Inferior parietal cortex (tissue), 1 donor: ENCODE measurements at regions not wholly inside any gene's neighbourhood (a gene's known extent, or its start where the extent isn't known, plus 50 kb on each side); places are given as distances from the start of the nearest gene placed in this dataset.

Experiments used
- DNase-seq: peaks from one replicate; pipeline ENCODE4 v3.0.0-alpha.2; 2016; ENCODE audit errors: extremely low spot score

GRCh38 chr13:53494406-53494805, 465.8 kb downstream of the OLFM4 start:
- DNase-seq: no peak

DNA sequence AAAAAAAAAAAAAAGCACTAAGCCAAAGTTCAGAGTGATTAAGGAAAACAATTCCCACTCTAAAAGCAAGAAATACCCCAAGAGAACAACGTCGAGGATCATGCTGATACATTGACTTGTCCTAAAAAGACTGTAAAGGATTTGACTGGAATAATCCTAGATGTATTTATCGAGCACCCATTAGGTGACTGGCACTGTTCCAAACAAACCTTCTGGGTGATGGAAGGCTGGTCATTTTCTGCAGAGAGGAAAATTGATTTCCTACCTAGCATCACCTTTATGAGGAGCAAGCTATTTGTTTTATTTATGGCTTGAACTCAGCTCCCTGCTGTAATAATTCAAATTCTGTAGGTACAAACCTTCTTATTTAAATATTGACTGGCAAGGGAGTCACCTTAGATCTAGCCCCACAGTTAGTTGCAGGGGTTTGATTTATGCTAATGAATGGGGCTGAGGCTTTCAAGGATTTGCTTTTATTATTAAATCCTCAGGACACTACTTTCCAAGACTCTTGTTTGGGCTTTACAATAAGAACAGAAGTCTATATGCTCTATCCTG, 471.0 kb downstream of the OLFM4 start:
- no peak for DNase-seq

GRCh38 chr13:53501387-53501786, 472.8 kb downstream of the OLFM4 start:
- no peak for DNase-seq

GRCh38 chr13:53507741-53508140, 479.1 kb downstream of the OLFM4 start:
- no peak for DNase-seq

DNA sequence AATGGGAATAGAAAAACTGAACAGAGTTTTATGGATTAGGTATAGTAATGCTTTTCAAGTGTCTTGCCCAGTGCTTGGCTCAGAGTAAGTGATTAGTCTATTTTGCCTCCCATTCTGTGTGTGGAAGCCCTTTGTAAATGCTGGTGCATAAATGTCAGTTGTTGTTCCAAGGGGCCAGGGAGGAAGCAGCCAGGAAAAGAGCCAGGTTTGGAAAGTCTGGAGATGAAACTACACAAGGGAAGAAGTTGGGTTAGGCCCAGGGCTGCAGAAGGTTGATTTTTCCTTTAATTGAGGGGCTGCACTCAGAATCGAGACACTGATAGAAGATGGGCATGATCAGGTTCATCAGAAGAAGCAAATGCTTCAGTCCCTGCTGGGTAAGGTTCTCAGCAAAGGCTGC, 484.0 kb downstream of the OLFM4 start:
- no peak for DNase-seq

DNA sequence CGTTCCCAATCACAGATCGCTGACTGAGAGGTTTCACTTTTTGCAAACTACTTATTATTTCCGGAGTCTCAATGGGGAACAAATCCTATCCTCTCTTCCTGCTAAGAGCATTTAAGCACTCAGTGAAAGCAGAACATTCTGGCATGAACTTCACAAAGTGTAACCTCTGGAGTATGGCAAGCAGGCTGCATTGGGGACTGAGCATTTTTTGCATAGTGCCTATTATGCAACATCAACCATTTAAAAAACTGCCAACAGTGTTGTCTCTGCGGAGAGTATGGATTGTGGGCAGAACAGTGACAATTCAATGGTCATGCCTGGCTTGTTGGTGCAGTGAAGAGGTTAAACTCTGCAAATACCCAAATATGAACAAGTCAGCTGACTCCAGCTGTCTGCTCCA, 484.6 kb downstream of the OLFM4 start:
- no peak for DNase-seq

GRCh38 chr13:53520132-53520531, 491.5 kb downstream of the OLFM4 start:
- DNase-seq: no peak

DNA sequence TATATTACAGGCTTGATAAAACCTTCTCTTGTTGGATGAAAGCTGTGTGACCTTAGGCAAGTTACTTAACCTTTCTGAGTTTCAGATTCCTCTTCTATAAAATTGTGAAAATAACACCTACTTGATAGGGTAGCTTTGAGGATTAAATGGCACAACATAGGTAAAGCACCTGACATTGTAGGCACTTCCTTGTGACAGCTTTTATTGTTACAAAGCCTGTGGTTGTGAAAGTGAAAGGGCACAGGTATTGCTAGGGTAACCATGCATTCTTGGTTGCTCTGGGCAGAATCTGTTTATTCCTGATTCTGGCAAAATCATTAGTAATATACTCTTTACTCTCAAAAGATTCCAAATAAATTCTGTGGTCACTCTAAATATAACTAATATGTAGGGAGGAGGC, 493.4 kb downstream of the OLFM4 start:
- no peak for DNase-seq

DNA sequence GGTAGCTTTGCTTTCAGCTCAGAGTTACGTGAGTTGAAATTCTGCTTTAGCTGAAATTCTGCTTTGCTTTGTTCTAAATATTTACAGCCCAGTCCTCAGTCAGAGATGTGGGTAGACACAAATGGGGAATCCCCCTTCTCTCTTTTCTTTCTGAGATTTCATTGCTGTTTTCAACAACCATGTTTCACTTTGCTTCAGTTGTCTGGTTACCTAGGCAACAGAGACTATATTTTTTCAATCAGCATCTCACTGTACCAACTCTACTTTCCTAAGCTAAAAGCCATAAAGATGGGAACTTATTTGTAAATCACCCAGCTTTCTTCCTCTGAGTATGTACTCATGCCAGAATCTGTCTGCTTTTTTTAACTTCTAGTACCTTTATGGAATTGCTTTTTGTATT, 509.0 kb downstream of the OLFM4 start:
- no peak for DNase-seq

- no peak for DNase-seq
These were observed 516.8 kb downstream of the OLFM4 start for GRCh38 chr13:53545340-53545941.

DNA sequence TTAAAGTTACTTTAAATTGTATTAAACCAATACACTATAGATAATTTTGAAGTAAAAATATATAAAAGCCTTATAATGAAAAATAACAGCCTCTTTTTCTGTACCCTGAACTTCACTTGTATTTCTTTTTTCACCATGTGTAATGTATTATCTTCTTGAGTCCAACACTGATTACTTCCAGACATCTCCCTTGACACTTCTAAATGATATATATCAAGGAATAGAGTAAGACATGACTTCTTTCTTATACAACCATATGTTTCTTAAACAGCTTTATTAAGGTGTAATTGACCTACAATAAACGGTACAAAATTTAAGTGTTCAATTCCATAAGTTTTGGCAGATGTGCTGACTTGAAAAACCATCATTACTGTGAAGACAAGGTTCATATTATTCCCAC, 531.9 kb downstream of the OLFM4 start:
- DNase-seq: no peak

GRCh38 chr13:53562419-53562818, 533.8 kb downstream of the OLFM4 start:
- DNase-seq: no peak

DNA sequence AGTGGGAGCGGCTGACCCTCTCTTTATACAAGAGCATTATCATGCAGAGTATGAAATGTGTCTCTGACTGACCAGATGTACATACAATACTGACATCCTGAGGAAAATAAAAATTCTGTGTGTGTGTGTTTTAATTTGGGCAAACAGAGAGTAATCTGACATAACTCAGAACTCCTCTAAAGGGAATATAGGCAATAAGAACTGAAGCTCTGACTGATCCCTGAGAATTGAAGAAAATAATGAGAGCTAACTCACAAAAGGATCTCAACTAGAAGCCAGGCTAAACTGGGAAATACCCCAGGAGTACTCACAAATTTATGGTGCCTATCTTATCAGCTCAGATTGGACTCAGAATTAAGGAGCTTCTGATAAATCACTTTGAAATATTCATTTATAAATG, 539.9 kb downstream of the OLFM4 start:
- no peak for DNase-seq

GRCh38 chr13:53569453-53569852, 540.8 kb downstream of the OLFM4 start:
- DNase-seq: peak; percentile 15

DNA sequence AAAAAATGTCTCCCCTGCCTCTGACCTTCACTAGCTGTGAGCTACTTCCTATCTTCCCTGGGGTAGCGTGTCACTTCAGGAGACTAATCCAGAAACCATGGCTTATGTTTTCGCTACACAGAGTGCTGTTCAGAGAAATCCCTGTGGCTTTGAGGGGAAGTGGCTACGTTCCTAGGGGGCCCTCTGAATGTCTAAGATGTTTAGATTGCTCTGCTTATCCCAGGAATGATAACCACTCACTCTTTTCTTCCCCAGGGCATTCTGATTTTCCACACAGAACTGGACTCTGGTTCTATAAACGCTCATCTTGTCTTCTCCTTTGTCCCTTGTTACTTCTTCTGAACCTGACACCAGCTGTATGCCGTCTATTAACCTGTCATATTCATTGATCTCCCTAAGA, 572.5 kb downstream of the OLFM4 start:
- no peak for DNase-seq

GRCh38 chr13:53605326-53605725, 576.7 kb downstream of the OLFM4 start:
- no peak for DNase-seq

DNA sequence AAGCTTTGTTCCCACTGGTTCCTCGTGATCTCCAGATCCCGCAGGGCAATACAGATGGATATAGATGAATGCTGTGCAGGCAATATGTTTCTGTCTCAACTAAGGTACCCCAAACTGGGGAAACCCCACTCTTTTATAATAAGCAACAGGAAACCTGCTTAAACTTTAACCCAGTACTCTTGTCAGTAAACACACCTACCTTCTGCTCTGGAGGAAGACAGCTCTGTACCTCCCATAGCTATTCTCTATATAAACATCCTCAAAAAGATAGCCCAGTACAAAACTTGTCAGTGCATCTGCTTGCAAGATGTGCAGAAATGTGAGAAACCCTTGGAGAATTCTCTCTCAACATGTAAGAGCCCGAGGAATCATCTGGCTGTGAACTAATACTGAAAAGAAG, 583.6 kb downstream of the OLFM4 start:
- no peak for DNase-seq

- DNase-seq: peak; percentile 53
These were observed 593.8 kb downstream of the OLFM4 start for GRCh38 chr13:53622456-53622855.

GRCh38 chr13:53623146-53623545, 594.5 kb downstream of the OLFM4 start:
- DNase-seq: no peak

- no peak for DNase-seq
These were observed 602.9 kb downstream of the OLFM4 start for GRCh38 chr13:53631511-53631910.

- DNase-seq: no peak
These were observed 609.4 kb downstream of the OLFM4 start for GRCh38 chr13:53638040-53638439.

DNA sequence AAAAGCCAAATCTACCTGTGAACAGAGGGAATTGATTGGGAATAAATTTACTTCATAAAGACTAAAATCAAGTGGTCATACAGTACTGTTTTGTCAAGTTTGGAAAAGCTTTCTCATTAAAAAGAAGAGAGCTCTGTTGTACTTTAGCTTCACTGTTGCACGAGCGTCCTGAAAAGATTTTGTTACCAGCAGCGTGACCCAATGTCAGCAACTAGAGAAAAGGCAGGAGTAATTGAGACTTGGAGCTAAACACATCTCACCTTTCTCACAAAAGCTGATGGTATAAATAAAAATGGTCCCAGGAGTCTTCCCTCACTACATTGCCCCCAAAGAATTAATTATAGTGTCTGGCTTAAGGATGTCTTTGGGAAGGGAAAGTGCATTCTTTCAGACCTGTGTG, 613.7 kb downstream of the OLFM4 start:
- no peak for DNase-seq

DNA sequence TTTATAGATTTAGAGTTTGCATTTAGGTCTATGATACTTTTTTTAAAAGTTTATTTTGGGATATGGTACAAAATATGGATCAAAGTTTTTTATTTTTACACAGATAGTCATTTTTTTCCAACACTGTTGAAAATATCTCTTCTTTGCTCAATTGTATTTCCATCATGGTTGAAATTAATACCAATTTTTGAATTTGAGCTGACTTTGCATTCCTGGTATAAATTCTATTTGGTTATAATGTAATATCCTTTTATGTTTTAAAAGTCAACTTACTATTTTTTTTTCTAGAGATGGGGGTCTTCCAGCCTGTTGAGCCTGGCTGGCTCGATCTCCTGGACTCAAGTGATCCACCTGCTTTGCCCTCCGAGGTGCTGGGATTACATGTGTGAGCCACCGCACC, 620.1 kb downstream of the OLFM4 start:
- no peak for DNase-seq

- DNase-seq: no peak
These were observed 643.4 kb downstream of the OLFM4 start for GRCh38 chr13:53672005-53672404.
